Activated CD4-positive, alpha-beta T cell treated with anti-CD3 and anti-CD28 coated beads, Interleukin-2, amount 10 ng/mL, durations not matched to agents 7 days and 5 days (primary cell): ENCODE measurements at regions not wholly inside any gene's neighbourhood (a gene's known extent, or its start where the extent isn't known, plus 50 kb on each side); places are given as distances from the start of the nearest gene placed in this dataset.

Experiments
- CTCF ChIA-PET: fragments of 350-600 bp; sonication (Branson Sonifier 250); formaldehyde crosslinking; loops from one replicate; lab custom pipeline; 2021; ENCODE audit warnings: antibody characterized with exemption; lab: Charles Lee
- POLR2A ChIA-PET: fragments of 350-600 bp; sonication (Branson Sonifier 250); formaldehyde crosslinking; loops from one replicate; lab custom pipeline; 2021; ENCODE audit warnings: antibody characterized with exemption; lab: Charles Lee
- DNase-seq: peaks from one replicate; pipeline ENCODE4 v3.0.0-alpha.2; 2020
- H3K27ac Mint-ChIP-seq: one replicate; pipeline ENCODE4 v1.8.0; 2021; ENCODE audit warnings: mild to moderate bottlenecking, moderate library complexity, mixed read lengths
- H3K27me3 Mint-ChIP-seq: one replicate; pipeline ENCODE4 v1.8.0; 2021; ENCODE audit warnings: mixed read lengths
- H3K36me3 Mint-ChIP-seq: one replicate; pipeline ENCODE4 v1.8.0; 2021; ENCODE audit warnings: low read depth, mixed read lengths
- H3K4me1 Mint-ChIP-seq: one replicate; pipeline ENCODE4 v1.8.0; 2021; ENCODE audit warnings: mixed read lengths
- H3K4me3 Mint-ChIP-seq: one replicate; pipeline ENCODE4 v1.8.0; 2021; ENCODE audit warnings: mild to moderate bottlenecking, moderate library complexity, mixed read lengths
- H3K9me3 Mint-ChIP-seq: one replicate; pipeline ENCODE4 v1.8.0; 2021; ENCODE audit warnings: mixed read lengths

DNA sequence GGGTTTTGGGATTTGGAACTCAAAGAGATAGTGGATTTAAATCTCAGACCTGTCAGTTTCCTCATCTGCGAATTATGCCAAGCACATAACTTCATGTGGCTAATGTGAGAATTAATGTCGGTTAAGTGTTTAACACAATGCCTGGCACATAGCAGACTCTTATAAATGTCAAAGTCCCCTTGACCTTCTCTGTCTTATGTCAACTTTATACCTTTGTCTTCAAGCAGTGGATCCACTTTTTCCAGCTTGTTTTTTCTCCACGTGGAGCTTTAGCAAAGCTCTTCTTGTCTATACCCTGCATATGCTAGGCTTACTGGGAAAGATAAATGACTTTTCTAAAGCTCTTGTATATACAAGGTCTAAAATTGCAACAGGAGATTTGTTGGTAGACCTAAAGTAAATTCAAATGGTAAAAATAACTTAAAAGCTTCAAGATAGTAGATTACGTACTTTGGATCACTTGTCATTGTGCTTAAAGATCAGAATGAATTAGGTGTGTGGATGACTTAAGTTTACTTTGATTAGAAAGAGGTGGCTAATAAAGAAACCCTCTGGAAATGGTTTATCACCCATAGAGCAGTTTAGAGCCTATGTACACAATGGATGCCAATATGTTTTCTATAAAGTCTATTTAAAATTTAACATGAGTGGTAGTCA lies 318.3 kb upstream of the SORL1-AS1 start:
- CTCF ChIA-PET = interaction anchor here (1.1 kb wide), 1 partner anchor 11 kb away, joined by 3 read pairs; no protein-coding TSS in a partner anchor

DNA sequence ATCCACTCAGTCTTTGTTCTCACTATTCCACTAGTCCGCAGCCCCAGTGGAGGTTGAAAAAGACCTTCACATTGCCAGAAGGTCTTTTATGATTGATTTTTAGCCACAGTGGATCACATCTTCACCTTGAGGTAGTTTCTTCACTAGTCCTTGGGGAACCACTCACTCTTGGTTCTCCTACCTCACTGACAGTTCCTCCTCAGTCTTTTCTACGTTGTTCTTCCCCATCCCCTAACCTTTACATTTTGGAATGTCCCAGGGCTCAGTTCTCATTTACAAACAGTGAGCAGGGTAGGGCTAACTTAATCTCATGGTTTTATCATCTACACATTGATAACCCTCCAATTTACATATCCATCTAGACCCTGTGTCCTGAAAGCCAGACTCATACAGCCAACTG lies 316.4 kb upstream of the SORL1-AS1 start:
- Mint-ChIP-seq H3K4me3 (no peak overlapping the region), H3K27ac (no peak overlapping the region), H3K9me3 (no peaks in the 10 kb centered on the region), H3K36me3 (no peaks in the 10 kb centered on the region), H3K4me1 (no peaks in the 10 kb centered on the region), H3K27me3 (no peaks in the 10 kb centered on the region)
- POLR2A ChIA-PET = no interaction called here
- no peak for DNase-seq
- CTCF ChIA-PET = no interaction called here

More for the DNA sequence above, 318.3 kb upstream of the SORL1-AS1 start:
- no peak overlapping the region for H3K4me3 Mint-ChIP-seq
- POLR2A ChIA-PET = no interaction called here
- H3K9me3 Mint-ChIP-seq = no peaks in the 10 kb centered on the region
- H3K27ac Mint-ChIP-seq = no peak overlapping the region
- H3K36me3 Mint-ChIP-seq = no peaks in the 10 kb centered on the region
- no peaks in the 10 kb centered on the region for H3K4me1 Mint-ChIP-seq
- DNase-seq = no peak
- no peaks in the 10 kb centered on the region for H3K27me3 Mint-ChIP-seq

GRCh38 chr11:121767433-121767832 lies 314.7 kb upstream of the SORL1-AS1 start:
- POLR2A ChIA-PET = no interaction called here
- H3K9me3 Mint-ChIP-seq = no peaks in the 10 kb centered on the region
- H3K4me1 Mint-ChIP-seq = no peaks in the 10 kb centered on the region
- H3K36me3 Mint-ChIP-seq = no peaks in the 10 kb centered on the region
- no peak for DNase-seq
- H3K4me3 Mint-ChIP-seq = no peak overlapping the region
- H3K27me3 Mint-ChIP-seq = no peaks in the 10 kb centered on the region
- CTCF ChIA-PET = no interaction called here
- H3K27ac Mint-ChIP-seq = no peak overlapping the region

GRCh38 chr11:121766991-121767390 lies 314.2 kb upstream of the SORL1-AS1 start:
- H3K27ac Mint-ChIP-seq = no peak overlapping the region
- no peak for DNase-seq
- POLR2A ChIA-PET = no interaction called here
- CTCF ChIA-PET = no interaction called here
- H3K36me3 Mint-ChIP-seq = no peaks in the 10 kb centered on the region
- no peaks in the 10 kb centered on the region for H3K27me3 Mint-ChIP-seq
- no peaks in the 10 kb centered on the region for H3K9me3 Mint-ChIP-seq
- no peak overlapping the region for H3K4me3 Mint-ChIP-seq
- H3K4me1 Mint-ChIP-seq = no peaks in the 10 kb centered on the region

DNA sequence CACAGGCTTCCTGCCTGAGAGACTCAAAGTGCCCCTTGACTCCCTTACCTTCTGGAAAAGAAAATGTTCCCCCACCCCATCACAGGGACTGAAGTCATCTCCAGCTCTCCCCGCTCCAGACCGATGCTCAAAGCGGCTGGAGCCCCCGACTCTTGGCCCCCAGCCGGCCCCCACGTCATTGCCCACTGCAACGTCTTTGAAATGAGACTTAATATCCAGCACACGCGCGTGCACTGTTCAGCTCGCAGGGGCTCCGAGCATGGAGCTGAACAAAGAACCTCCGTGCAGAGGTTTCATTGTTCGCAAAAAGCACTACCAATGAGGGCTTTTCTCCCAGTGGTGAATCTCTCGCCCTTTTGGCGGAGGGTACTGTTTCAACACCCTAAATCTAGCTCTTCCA lies 313.4 kb upstream of the SORL1-AS1 start:
- ChIA-PET POLR2A (no interaction called here), CTCF (no interaction called here)
- DNase-seq = no peak
- H3K4me1 Mint-ChIP-seq = no peaks in the 10 kb centered on the region
- no peak overlapping the region for H3K4me3 Mint-ChIP-seq
- no peaks in the 10 kb centered on the region for H3K27me3 Mint-ChIP-seq
- no peak overlapping the region for H3K27ac Mint-ChIP-seq
- H3K9me3 Mint-ChIP-seq = no peaks in the 10 kb centered on the region
- H3K36me3 Mint-ChIP-seq = no peaks in the 10 kb centered on the region

DNA sequence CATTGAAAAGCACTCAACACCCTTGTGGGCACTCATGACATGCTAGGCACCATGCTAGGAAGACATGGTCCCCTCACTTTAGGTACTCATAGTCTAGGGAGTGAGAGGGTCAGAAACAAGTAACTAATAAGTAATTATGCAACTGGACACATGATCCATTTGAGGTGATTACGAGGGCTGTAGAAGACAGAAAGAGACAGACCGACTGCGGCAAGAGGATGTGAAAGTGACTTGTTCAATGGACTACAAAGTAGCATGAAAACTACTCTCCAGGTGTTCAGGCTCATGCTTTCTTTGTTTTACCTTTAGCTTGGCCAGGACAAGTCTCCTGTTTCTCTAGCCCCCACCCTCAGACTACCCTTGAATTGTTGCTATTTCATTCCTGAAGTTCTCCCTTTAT lies 310.8 kb upstream of the SORL1-AS1 start:
- Mint-ChIP-seq H3K27me3 (no peaks in the 10 kb centered on the region), H3K27ac (no peak overlapping the region), H3K9me3 (no peaks in the 10 kb centered on the region), H3K4me1 (no peaks in the 10 kb centered on the region), H3K4me3 (no peak overlapping the region), H3K36me3 (no peaks in the 10 kb centered on the region)
- ChIA-PET POLR2A (no interaction called here), CTCF (no interaction called here)
- DNase-seq = no peak

- Mint-ChIP-seq H3K9me3 (no peaks in the 10 kb centered on the region), H3K27me3 (no peaks in the 10 kb centered on the region), H3K27ac (no peak overlapping the region), H3K36me3 (no peaks in the 10 kb centered on the region), H3K4me1 (no peaks in the 10 kb centered on the region), H3K4me3 (no peak overlapping the region)
- POLR2A ChIA-PET = no interaction called here
- CTCF ChIA-PET = no interaction called here
- no peak for DNase-seq
Observed at GRCh38 chr11:121762820-121763219, 310.1 kb upstream of the SORL1-AS1 start.

DNA sequence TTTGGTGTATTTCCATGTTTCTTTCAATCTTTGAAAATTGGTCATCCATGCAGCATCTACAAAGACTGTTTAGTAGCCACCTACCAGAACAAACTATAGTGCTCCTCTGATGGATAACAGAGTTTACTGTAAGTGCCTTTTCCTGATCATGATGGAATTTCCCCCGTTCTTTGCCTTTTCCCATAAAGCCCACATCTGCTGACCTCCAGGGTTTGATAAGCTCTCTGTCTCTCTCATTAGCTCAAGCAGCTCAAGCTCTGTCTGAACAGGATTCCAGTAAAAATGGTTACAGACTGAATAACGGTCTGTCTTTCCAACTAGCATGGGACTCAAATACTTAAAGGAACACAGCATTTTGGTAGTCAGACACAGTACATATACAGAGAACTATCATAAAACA lies 308.4 kb upstream of the SORL1-AS1 start:
- Mint-ChIP-seq H3K27me3 (no peaks in the 10 kb centered on the region), H3K36me3 (no peaks in the 10 kb centered on the region), H3K4me1 (no peaks in the 10 kb centered on the region), H3K27ac (no peak overlapping the region), H3K9me3 (no peaks in the 10 kb centered on the region), H3K4me3 (no peak overlapping the region)
- no peak for DNase-seq
- ChIA-PET CTCF (no interaction called here), POLR2A (no interaction called here)

DNA sequence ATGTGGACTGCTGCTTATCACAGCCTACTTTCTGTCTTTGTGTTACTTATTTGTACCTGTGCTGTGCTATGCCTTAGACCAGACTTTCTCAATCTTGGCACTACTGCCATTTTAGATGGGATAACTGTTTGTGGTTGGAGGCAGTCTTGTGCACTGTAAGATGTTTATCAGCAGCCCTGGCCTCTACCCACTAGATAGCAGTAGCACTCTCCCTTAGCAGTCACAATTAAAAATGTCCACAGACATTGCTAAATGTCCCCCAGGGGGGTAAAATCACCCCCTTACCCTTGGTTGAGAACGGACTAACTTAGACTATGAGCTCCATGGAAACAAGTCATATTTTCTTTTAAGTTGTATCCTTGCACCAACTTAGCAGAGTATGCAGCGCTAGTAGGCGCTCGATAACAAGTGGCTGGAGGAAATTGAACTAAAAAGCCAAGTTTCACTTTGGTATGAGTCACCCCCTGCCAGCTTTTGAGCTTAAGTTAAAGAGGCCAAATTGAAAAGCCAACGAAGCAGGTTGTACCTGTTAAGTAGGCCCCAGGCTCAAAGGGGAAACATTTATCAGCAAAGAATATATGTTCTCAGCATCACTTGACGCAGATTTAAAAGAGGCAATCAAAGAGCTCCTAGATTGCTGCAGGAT lies 304.8 kb upstream of the SORL1-AS1 start:
- H3K9me3 Mint-ChIP-seq = no peaks in the 10 kb centered on the region
- H3K4me1 Mint-ChIP-seq = no peaks in the 10 kb centered on the region
- no peaks in the 10 kb centered on the region for H3K27me3 Mint-ChIP-seq

DNA sequence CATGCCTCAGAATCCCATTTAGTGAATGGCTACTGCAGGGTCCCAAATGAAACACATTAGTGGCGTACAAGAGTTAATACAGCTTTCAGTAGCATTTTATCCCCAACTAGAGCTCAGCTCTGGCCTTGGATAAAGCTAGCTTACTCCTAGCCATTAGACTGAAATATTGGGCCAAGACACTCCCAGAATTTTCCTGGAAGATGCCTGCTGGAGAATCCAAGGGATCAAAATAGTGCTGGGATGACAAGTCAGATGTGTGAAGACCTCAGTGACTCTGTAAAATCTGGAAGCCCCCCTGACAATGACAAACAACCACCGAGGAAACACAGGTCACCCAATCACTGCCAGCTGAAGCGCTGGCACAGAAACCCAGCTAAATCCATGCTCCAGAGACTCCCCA lies 303.1 kb upstream of the SORL1-AS1 start:
- ChIA-PET CTCF (no interaction called here), POLR2A (no interaction called here)
- H3K4me3 Mint-ChIP-seq = no peak overlapping the region
- no peaks in the 10 kb centered on the region for H3K36me3 Mint-ChIP-seq
- H3K27me3 Mint-ChIP-seq = no peaks in the 10 kb centered on the region
- H3K4me1 Mint-ChIP-seq = no peaks in the 10 kb centered on the region
- DNase-seq = no peak
- H3K9me3 Mint-ChIP-seq = no peaks in the 10 kb centered on the region
- no peak overlapping the region for H3K27ac Mint-ChIP-seq

More for the DNA sequence above, 304.8 kb upstream of the SORL1-AS1 start:
- CTCF ChIA-PET = no interaction called here
- no peak for DNase-seq
- Mint-ChIP-seq H3K36me3 (no peaks in the 10 kb centered on the region), H3K4me3 (no peak overlapping the region), H3K27ac (no peak overlapping the region)
- POLR2A ChIA-PET = no interaction called here

GRCh38 chr11:121755191-121755590 lies 302.4 kb upstream of the SORL1-AS1 start:
- Mint-ChIP-seq H3K27ac (no peak overlapping the region), H3K4me1 (no peaks in the 10 kb centered on the region), H3K9me3 (no peaks in the 10 kb centered on the region), H3K27me3 (no peaks in the 10 kb centered on the region), H3K36me3 (no peaks in the 10 kb centered on the region), H3K4me3 (no peak overlapping the region)
- DNase-seq = no peak
- ChIA-PET CTCF (no interaction called here), POLR2A (no interaction called here)

GRCh38 chr11:121754598-121754997 lies 301.8 kb upstream of the SORL1-AS1 start:
- no peaks in the 10 kb centered on the region for H3K27me3 Mint-ChIP-seq
- H3K4me1 Mint-ChIP-seq = no peaks in the 10 kb centered on the region
- ChIA-PET CTCF (no interaction called here), POLR2A (no interaction called here)
- no peak overlapping the region for H3K4me3 Mint-ChIP-seq
- H3K27ac Mint-ChIP-seq = no peak overlapping the region
- H3K9me3 Mint-ChIP-seq = no peaks in the 10 kb centered on the region
- no peak for DNase-seq
- H3K36me3 Mint-ChIP-seq = no peaks in the 10 kb centered on the region

DNA sequence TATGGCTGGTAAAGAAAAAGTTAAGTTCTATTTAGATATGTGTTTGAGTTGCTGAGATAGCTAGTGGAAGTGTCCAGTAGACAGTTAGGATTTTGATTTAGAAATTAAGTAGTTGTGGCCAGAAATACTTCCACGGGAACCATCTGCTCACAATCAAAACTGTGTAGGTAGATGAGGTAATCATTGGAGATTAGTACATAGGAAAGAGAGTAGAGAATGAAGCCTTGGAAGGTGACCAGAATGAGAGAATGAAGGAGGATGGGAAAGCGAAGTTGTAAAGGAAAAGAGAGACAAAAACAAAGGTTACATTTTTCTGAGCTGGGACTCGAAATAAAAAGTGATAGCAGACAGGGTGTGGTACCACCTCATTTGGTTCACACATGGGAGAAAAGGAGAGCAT lies 296.9 kb upstream of the SORL1-AS1 start:
- DNase-seq = no peak
- Mint-ChIP-seq H3K27me3 (peaks cover 5% of the 10 kb centered on the region), H3K27ac (no peak overlapping the region), H3K36me3 (no peaks in the 10 kb centered on the region), H3K4me1 (no peaks in the 10 kb centered on the region), H3K9me3 (no peaks in the 10 kb centered on the region), H3K4me3 (no peak overlapping the region)
- POLR2A ChIA-PET = no interaction called here
- CTCF ChIA-PET = no interaction called here

GRCh38 chr11:121748068-121748467 lies 295.3 kb upstream of the SORL1-AS1 start:
- DNase-seq = no peak
- Mint-ChIP-seq H3K27ac (no peak overlapping the region), H3K4me1 (no peaks in the 10 kb centered on the region), H3K4me3 (no peak overlapping the region), H3K36me3 (no peaks in the 10 kb centered on the region), H3K27me3 (peaks cover 5% of the 10 kb centered on the region), H3K9me3 (peaks cover 3% of the 10 kb centered on the region)
- ChIA-PET CTCF (no interaction called here), POLR2A (no interaction called here)
